ENCODE measurements at regions not wholly inside any gene's neighbourhood (a gene's known extent, or its start where the extent isn't known, plus 50 kb on each side); places are given as distances from the start of the nearest gene placed in this dataset.

DNA sequence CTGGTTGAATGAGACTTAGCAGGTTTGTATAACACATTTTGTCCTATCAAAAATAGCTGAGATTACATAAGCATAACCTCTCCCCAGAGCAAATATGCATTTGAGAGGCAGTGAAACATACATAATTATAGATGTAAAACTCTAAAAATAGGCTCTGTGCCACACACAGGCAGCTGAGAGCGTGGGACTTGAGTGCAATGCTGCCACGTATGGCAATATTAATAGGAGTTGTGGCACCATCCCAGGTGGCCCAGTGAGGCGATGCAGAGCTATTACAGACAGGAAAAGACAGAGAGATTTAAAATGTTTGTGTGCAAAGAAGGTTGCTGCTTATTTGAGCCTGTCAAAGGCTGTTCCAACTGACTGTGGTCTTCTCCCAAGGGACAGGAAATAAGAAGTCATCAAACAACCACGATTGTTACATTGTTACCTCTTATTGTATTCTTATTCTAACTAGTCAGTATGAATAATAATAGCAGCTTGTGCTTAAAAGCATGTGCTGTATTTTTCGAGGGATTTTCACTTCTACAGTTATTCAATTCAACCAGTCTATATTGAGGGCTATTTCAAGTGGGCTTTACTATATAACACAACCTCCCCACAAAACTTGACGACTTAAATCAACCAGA is 116.5 kb downstream of the SALL1 start:
- Mint-ChIP-seq H3K9me3 (peaks cover 0 to 2% (median 0%) of the 10 kb centered on the region in 5 donors), H3K27ac (no peak overlapping the region), H3K4me1 (no peaks in the 10 kb centered on the region), H3K4me3 (no peak overlapping the region), H3K36me3 (no peaks in the 10 kb centered on the region), H3K27me3 (peaks cover 0 to 7% of the 10 kb centered on the region in 2 donors)
- no peak overlapping the region for H3K4me3 ChIP-seq (ENCODE audit: low read length)
- H3K4me1 ChIP-seq (ENCODE audit: insufficient read depth, low read length), result no peaks in the 10 kb centered on the region
- H3K27me3 ChIP-seq (ENCODE audit: insufficient read depth, low read length, poor library complexity, severe bottlenecking), result no peaks in the 10 kb centered on the region
- CTCF ChIA-PET, result no interaction called here
- DNase-seq, result no peak
- H3K27ac ChIP-seq (ENCODE audit: low read depth, low read length), result no peak overlapping the region
- H3K9me3 ChIP-seq (ENCODE audit: low read length), result no peaks in the 10 kb centered on the region
- POLR2A ChIA-PET, result no interaction called here
- no peaks in the 10 kb centered on the region for H3K36me3 ChIP-seq (ENCODE audit: insufficient read depth, low read length)

DNA sequence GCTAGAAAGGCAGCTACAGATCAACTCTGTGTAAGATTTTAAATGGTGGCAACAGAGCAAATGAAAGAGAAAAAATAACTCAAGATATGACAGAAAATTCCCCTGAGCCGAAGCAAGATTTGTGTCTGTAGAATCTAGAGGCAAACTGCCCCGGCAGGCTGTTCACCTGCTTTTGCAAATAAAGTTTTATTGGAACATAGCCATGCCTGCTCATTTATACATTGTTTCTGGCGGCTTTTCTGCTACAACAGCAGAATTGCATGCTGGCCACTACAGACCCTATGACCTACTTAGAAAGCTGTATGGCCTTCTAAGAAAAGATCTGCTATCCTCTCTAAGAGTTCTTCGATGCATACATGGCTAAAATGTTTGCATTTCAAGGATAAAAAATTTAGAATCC is 119.5 kb downstream of the SALL1 start:
- H3K4me3 ChIP-seq (ENCODE audit: low read length), result no peak overlapping the region
- no peaks in the 10 kb centered on the region for H3K9me3 ChIP-seq (ENCODE audit: low read length)
- Mint-ChIP-seq H3K4me3 (no peak overlapping the region), H3K9me3 (no peaks in the 10 kb centered on the region), H3K27ac (no peak overlapping the region), H3K4me1 (no peaks in the 10 kb centered on the region), H3K36me3 (no peaks in the 10 kb centered on the region), H3K27me3 (peaks cover 0 to 5% of the 10 kb centered on the region in 2 donors)
- DNase-seq, result no peak
- CTCF ChIA-PET, result no interaction called here
- no peaks in the 10 kb centered on the region for H3K27me3 ChIP-seq (ENCODE audit: insufficient read depth, low read length, poor library complexity, severe bottlenecking)
- no peak overlapping the region for H3K27ac ChIP-seq (ENCODE audit: low read depth, low read length)
- POLR2A ChIA-PET, result no interaction called here
- H3K4me1 ChIP-seq (ENCODE audit: insufficient read depth, low read length), result no peaks in the 10 kb centered on the region
- H3K36me3 ChIP-seq (ENCODE audit: insufficient read depth, low read length), result no peaks in the 10 kb centered on the region

DNA sequence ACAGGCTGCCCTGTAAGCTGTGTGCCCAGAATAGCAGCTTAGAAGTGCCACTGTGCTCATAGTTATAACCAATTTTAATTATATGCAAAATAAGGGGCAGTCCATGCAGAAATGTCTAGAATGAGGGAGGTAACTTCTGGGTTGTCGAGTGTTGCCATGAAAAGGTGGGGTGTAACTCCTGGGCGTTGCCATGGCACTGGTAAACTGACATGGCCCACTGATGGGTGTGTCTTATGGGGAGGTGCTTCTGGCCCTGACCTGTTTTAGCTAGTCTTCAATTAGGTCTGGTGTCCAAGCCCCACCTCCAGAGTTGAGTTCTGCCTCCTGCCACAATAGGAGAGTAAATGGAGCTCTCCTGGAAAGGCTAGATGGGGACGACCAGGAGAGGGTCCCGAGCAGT is 120.6 kb downstream of the SALL1 start:
- no peak overlapping the region for H3K4me3 ChIP-seq (ENCODE audit: low read length)
- DNase-seq, result no peak
- H3K4me1 Mint-ChIP-seq, result no peaks in the 10 kb centered on the region

DNA sequence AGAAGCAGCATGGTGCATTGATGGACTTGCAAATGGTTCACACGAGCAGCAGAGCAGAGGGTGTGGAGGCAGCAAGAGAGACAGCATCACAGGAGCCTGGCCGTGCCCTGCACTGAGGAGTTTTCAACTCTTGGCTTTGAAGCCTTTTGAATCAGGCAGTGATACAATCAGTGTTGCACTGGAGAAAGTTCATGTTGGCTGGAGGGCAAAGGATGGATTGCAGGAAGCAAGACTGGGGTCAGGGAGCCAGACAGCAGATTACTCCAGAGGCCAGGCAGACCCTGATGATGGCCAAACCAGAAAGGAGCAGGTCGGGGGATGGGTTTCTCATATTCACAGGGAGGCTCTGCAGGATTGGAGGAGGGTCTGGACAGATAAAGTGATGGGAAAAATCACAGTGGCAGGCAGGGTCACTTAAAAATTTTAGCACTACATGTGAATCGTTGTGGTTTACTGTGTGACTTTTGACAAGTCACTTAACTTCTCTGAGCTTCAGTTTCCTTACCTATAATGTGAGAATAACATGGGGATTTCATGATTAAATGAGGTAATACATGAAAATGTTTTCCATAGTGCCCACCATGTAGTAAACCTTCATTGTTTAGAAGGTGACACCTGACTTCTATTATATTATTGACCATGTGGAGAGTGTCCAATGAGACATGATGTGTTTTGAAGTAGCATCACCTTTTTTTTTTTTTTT is 125.3 kb downstream of the SALL1 start:
- POLR2A ChIA-PET, result no interaction called here
- CTCF ChIA-PET, result no interaction called here
- Histone ChIP-seq H3K36me3 (ENCODE audit: insufficient read depth, low read length) (no peaks in the 10 kb centered on the region), H3K27me3 (ENCODE audit: insufficient read depth, low read length, poor library complexity, severe bottlenecking) (no peaks in the 10 kb centered on the region), H3K9me3 (ENCODE audit: low read length) (no peaks in the 10 kb centered on the region), H3K4me3 (ENCODE audit: low read length) (no peak overlapping the region), H3K27ac (ENCODE audit: low read depth, low read length) (no peak overlapping the region), H3K4me1 (ENCODE audit: insufficient read depth, low read length) (no peaks in the 10 kb centered on the region)
- no peak for DNase-seq
- Mint-ChIP-seq H3K4me3 (no peak overlapping the region), H3K27me3 (no peaks in the 10 kb centered on the region), H3K4me1 (no peaks in the 10 kb centered on the region), H3K27ac (no peak overlapping the region), H3K36me3 (no peaks in the 10 kb centered on the region), H3K9me3 (peaks cover 0 to 3% (median 0%) of the 10 kb centered on the region in 5 donors)

More for the DNA sequence above, 120.6 kb downstream of the SALL1 start:
- Mint-ChIP-seq H3K27ac (no peak overlapping the region), H3K27me3 (peaks cover 0 to 5% of the 10 kb centered on the region in 2 donors), H3K4me3 (no peak overlapping the region), H3K36me3 (no peaks in the 10 kb centered on the region), H3K9me3 (peaks cover 0 to 2% (median 0%) of the 10 kb centered on the region in 5 donors)
- H3K9me3 ChIP-seq (ENCODE audit: low read length), result no peaks in the 10 kb centered on the region
- CTCF ChIA-PET, result no interaction called here
- H3K27ac ChIP-seq (ENCODE audit: low read depth, low read length), result no peak overlapping the region
- no peaks in the 10 kb centered on the region for H3K27me3 ChIP-seq (ENCODE audit: insufficient read depth, low read length, poor library complexity, severe bottlenecking)
- POLR2A ChIA-PET, result no interaction called here
- H3K36me3 ChIP-seq (ENCODE audit: insufficient read depth, low read length), result no peaks in the 10 kb centered on the region
- no peaks in the 10 kb centered on the region for H3K4me1 ChIP-seq (ENCODE audit: insufficient read depth, low read length)

DNA sequence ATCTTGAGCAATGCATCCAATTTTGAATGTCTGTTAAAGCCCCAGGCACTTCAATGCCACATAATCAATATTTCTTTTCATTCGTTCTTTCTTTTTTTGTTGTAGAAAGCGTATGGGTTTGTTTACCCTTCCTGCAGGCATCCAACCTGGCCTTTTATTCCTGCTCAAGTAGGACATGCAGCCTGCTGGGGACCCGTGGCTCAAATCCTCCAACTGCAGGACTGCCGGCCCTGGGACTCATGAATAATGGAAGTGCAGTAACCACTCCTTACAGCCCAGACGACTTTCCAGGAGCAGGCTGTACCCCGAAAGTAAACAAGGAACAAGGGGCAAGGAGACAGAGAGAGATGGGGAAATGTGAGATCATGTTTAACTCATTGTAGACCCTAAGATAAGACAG is 126.4 kb downstream of the SALL1 start:
- no peak for DNase-seq
- Histone ChIP-seq H3K4me3 (ENCODE audit: low read length) (no peak overlapping the region), H3K27me3 (ENCODE audit: insufficient read depth, low read length, poor library complexity, severe bottlenecking) (no peaks in the 10 kb centered on the region), H3K36me3 (ENCODE audit: insufficient read depth, low read length) (no peaks in the 10 kb centered on the region), H3K9me3 (ENCODE audit: low read length) (no peaks in the 10 kb centered on the region), H3K27ac (ENCODE audit: low read depth, low read length) (no peak overlapping the region), H3K4me1 (ENCODE audit: insufficient read depth, low read length) (no peaks in the 10 kb centered on the region)
- Mint-ChIP-seq H3K27me3 (peaks cover 0 to under 1% of the 10 kb centered on the region in 2 donors), H3K4me1 (no peaks in the 10 kb centered on the region), H3K4me3 (no peak overlapping the region), H3K27ac (no peak overlapping the region), H3K9me3 (peaks cover 0 to 3% (median 0%) of the 10 kb centered on the region in 5 donors), H3K36me3 (no peaks in the 10 kb centered on the region)
- ChIA-PET POLR2A (no interaction called here), CTCF (no interaction called here)

DNA sequence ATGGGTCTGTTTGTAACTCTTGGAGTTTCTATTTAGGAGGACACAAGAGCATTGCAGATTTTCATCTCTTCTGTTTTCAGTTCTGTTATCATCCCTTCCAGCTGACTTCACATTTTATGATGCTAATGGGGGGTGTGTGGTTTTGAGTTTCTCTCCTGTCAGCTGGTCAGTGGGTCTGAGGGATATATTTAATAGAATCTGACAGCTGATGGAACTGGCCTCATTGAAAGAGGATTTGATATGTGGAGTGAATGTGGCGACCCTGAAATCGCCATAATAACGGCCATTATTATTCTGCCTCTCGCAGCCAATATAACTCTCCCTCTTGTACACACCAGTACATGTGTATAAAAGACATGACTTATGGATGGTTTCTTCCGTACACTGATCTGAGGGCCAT is 128.1 kb downstream of the SALL1 start:
- Histone ChIP-seq H3K4me3 (ENCODE audit: low read length) (no peak overlapping the region), H3K27ac (ENCODE audit: low read depth, low read length) (no peak overlapping the region), H3K27me3 (ENCODE audit: insufficient read depth, low read length, poor library complexity, severe bottlenecking) (no peaks in the 10 kb centered on the region), H3K9me3 (ENCODE audit: low read length) (no peaks in the 10 kb centered on the region), H3K36me3 (ENCODE audit: insufficient read depth, low read length) (no peaks in the 10 kb centered on the region), H3K4me1 (ENCODE audit: insufficient read depth, low read length) (no peaks in the 10 kb centered on the region)
- H3K9me3 Mint-ChIP-seq, result peaks cover 0 to 3% (median 0%) of the 10 kb centered on the region in 5 donors
- H3K27me3 Mint-ChIP-seq, result peaks cover 0 to 3% of the 10 kb centered on the region in 2 donors
- H3K27ac Mint-ChIP-seq, result no peak overlapping the region
- H3K4me3 Mint-ChIP-seq, result no peak overlapping the region
- ChIA-PET CTCF (no interaction called here), POLR2A (no interaction called here)
- H3K4me1 Mint-ChIP-seq, result no peaks in the 10 kb centered on the region
- no peak for DNase-seq
- H3K36me3 Mint-ChIP-seq, result no peaks in the 10 kb centered on the region

DNA sequence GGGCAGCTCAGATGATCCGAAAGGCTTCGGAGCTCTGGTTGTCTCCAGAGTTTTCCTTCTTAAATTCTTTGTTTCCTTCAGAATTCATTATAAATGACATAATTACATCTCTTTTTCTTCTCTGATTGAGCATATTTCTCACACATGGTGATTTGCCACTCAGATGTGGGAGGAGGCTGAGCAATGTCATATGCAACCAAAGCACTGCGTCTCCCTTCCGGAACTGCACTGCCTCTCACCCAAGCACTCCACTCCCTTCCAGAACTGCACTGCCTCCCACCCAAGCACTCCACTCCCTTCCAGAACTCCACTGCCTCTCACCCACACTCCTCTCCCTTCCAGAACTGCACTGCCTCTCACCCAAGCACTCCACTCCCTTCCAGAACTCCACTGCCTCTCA is 131.5 kb downstream of the SALL1 start:
- DNase-seq, result no peak
- Mint-ChIP-seq H3K36me3 (no peaks in the 10 kb centered on the region), H3K27ac (no peak overlapping the region), H3K4me1 (no peaks in the 10 kb centered on the region), H3K4me3 (no peak overlapping the region), H3K27me3 (peaks cover 8 to 10% of the 10 kb centered on the region in 2 donors), H3K9me3 (peaks cover 0 to 2% (median 0%) of the 10 kb centered on the region in 5 donors)
- no peaks in the 10 kb centered on the region for H3K4me1 ChIP-seq (ENCODE audit: insufficient read depth, low read length)
- H3K9me3 ChIP-seq (ENCODE audit: low read length), result no peaks in the 10 kb centered on the region
- no peak overlapping the region for H3K27ac ChIP-seq (ENCODE audit: low read depth, low read length)
- ChIA-PET CTCF (no interaction called here), POLR2A (no interaction called here)
- H3K4me3 ChIP-seq (ENCODE audit: low read length), result no peak overlapping the region
- no peaks in the 10 kb centered on the region for H3K27me3 ChIP-seq (ENCODE audit: insufficient read depth, low read length, poor library complexity, severe bottlenecking)
- H3K36me3 ChIP-seq (ENCODE audit: insufficient read depth, low read length), result no peaks in the 10 kb centered on the region

DNA sequence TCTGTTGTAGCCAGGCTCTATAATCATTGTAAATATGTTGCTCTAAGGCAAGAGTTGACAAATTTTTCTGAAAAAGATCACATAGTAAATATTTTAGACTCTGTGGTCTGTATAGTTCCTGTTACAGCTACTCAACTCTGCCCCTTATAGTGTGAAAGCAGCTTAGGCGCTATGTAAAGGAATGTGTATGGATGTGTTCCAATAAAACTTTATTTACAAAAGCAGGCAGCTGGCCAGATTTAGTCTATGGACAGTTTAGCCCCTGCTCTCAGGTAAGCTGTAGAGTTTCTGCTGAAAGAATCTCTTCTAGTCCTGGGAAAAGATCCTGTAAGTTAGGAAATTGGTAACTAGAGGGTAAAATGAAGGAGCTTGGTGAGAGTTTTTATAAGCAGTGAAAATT is 133.1 kb downstream of the SALL1 start:
- no peak overlapping the region for H3K4me3 Mint-ChIP-seq

More for the DNA sequence above, 133.1 kb downstream of the SALL1 start:
- H3K36me3 Mint-ChIP-seq, result no peaks in the 10 kb centered on the region
- H3K27me3 Mint-ChIP-seq, result peaks cover 10 to 12% of the 10 kb centered on the region in 2 donors
- H3K36me3 ChIP-seq (ENCODE audit: insufficient read depth, low read length), result no peaks in the 10 kb centered on the region
- no peaks in the 10 kb centered on the region for H3K27me3 ChIP-seq (ENCODE audit: insufficient read depth, low read length, poor library complexity, severe bottlenecking)
- no peaks in the 10 kb centered on the region for H3K4me1 Mint-ChIP-seq
- no peak overlapping the region for H3K27ac Mint-ChIP-seq
- CTCF ChIA-PET, result no interaction called here
- H3K27ac ChIP-seq (ENCODE audit: low read depth, low read length), result no peak overlapping the region
- H3K4me3 ChIP-seq (ENCODE audit: low read length), result no peak overlapping the region
- H3K4me1 ChIP-seq (ENCODE audit: insufficient read depth, low read length), result no peaks in the 10 kb centered on the region
- DNase-seq, result no peak
- H3K9me3 ChIP-seq (ENCODE audit: low read length), result no peaks in the 10 kb centered on the region
- POLR2A ChIA-PET, result no interaction called here
- peaks cover 0 to 2% (median 0%) of the 10 kb centered on the region in 5 donors for H3K9me3 Mint-ChIP-seq
